ENCODE measurements at regions not wholly inside any gene's neighbourhood (a gene's known extent, or its start where the extent isn't known, plus 50 kb on each side); places are given as distances from the start of the nearest gene placed in this dataset.

DNA sequence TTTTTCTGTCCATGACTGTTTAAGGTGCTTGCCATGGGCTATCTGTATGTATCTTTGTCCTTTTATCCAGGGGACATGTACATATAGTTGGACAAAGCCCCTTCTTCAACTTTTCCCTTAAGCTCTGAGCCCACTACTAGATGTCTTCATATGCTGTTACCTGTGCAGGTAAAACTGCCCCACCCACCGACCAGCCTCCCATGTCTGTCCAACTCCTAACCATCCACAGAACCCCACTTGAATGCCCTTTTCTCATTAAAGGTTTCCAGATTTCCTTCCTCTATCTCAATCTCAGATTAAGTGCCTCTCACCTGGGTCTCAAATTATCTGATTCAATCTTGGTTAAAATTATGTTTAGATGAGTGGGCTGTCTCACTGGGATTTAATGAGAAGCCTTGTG, 136.3 kb downstream of the RNASET2 start:
- Histone ChIP-seq H2AK5ac (ENCODE audit: insufficient read length, low read length) (no peak overlapping the region), H4K91ac (ENCODE audit: insufficient read length, low read depth, low read length) (no peak overlapping the region), H3K18ac (ENCODE audit: insufficient read length, low read depth, low read length) (no peak overlapping the region), H3K9ac (ENCODE audit: extremely low read depth, insufficient read length, low read length) (no peak overlapping the region), H2AFZ (ENCODE audit: low read length) (no peak overlapping the region), H3K4ac (ENCODE audit: low read depth, low read length) (no peak overlapping the region), H2BK5ac (ENCODE audit: insufficient read length, low read length) (no peak overlapping the region), H3K9me3 (ENCODE audit: control insufficient read depth, low read depth, low read length) (no peaks in the 10 kb centered on the region), H4K20me1 (ENCODE audit: control insufficient read depth, insufficient read depth, insufficient read length) (no peaks in the 10 kb centered on the region), H3K4me1 (ENCODE audit: insufficient read depth, low read length) (no peaks in the 10 kb centered on the region), H2BK120ac (ENCODE audit: low read depth, low read length, poor library complexity, severe bottlenecking) (no peak overlapping the region), H3K14ac (ENCODE audit: insufficient read depth, low read length) (no peak overlapping the region), H3K4me2 (ENCODE audit: insufficient read depth, insufficient read length, low read length) (no peak overlapping the region), H2BK15ac (ENCODE audit: low read depth, low read length) (no peak overlapping the region), H4K8ac (replicated peaks; ENCODE audit: insufficient read length, low read depth, low read length) (no peak overlapping the region), H4K5ac (ENCODE audit: insufficient read length, low read depth, low read length) (no peak overlapping the region), H2BK20ac (ENCODE audit: low read depth, low read length, poor library complexity, severe bottlenecking) (no peak overlapping the region), H3K23ac (ENCODE audit: insufficient read length, low read depth, low read length) (no peak overlapping the region), H3T11ph (ENCODE audit: low read length) (no peak overlapping the region), H3K79me2 (ENCODE audit: insufficient read depth, low read length) (no peaks in the 10 kb centered on the region), H3K27ac (ENCODE audit: insufficient read length, low read depth, low read length) (no peak overlapping the region), H2BK12ac (ENCODE audit: insufficient read length, low read depth, low read length) (no peak overlapping the region), H3K23me2 (ENCODE audit: insufficient read length, low read depth, low read length, poor library complexity, severe bottlenecking) (no peaks in the 10 kb centered on the region), H3K56ac (ENCODE audit: insufficient read length, low read depth, low read length) (no peak overlapping the region), H3K79me1 (ENCODE audit: insufficient read depth, low read depth, low read length, poor library complexity, severe bottlenecking) (no peaks in the 10 kb centered on the region), H3K27me3 (ENCODE audit: insufficient read depth, low read length) (no peaks in the 10 kb centered on the region)
- no peaks in the 10 kb centered on the region for H3K27me3 Mint-ChIP-seq (ENCODE audit: low read depth)
- no peaks in the 10 kb centered on the region for H3K4me1 Mint-ChIP-seq
- no CpG with 5 or more reads among the region's 1 CpG for WGBS (ENCODE audit: extremely low coverage, insufficient read length, low lambda C conversion rate)
- H3K36me3 Mint-ChIP-seq (ENCODE audit: insufficient read depth in 1 of 3, low read depth in 3 of 3): no peaks in the 10 kb centered on the region
- H3K9me3 Mint-ChIP-seq: no peaks in the 10 kb centered on the region
- DNase-seq: no peak
- TF ChIP-seq, protein P1, sequence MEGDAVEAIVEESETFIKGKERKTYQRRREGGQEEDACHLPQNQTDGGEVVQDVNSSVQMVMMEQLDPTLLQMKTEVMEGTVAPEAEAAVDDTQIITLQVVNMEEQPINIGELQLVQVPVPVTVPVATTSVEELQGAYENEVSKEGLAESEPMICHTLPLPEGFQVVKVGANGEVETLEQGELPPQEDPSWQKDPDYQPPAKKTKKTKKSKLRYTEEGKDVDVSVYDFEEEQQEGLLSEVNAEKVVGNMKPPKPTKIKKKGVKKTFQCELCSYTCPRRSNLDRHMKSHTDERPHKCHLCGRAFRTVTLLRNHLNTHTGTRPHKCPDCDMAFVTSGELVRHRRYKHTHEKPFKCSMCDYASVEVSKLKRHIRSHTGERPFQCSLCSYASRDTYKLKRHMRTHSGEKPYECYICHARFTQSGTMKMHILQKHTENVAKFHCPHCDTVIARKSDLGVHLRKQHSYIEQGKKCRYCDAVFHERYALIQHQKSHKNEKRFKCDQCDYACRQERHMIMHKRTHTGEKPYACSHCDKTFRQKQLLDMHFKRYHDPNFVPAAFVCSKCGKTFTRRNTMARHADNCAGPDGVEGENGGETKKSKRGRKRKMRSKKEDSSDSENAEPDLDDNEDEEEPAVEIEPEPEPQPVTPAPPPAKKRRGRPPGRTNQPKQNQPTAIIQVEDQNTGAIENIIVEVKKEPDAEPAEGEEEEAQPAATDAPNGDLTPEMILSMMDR (conservative IDR thresholded peaks at IDR 0.05): no peak
- H3K4me3 Mint-ChIP-seq: no peak overlapping the region
- no peak overlapping the region for H3K27ac Mint-ChIP-seq

Measured in H9 (cell line).